GM23338 (cell line): ENCODE measurements at regions not wholly inside any gene's neighbourhood (a gene's known extent, or its start where the extent isn't known, plus 50 kb on each side); places are given as distances from the start of the nearest gene placed in this dataset.

Experiments
- ATAC-seq: fragments of 200-7000 bp; cut with Tn5 transposase; 3 replicates; pipeline ENCODE4 v1.9.1; 2020
- DNase-seq: peaks from one replicate; pipeline ENCODE4 v3.0.0-alpha.2; 2015; ENCODE audit warnings: low spot score
- H2AFZ ChIP-seq: fragments of 200-600 bp; sonication (generic); 2 replicates; pipeline ENCODE4 v1.8.0; 2016; ENCODE audit warnings: antibody characterized with exemption, mild to moderate bottlenecking, moderate library complexity
- H3F3A ChIP-seq: fragments of 200-600 bp; sonication (generic); replicated peaks from 2 replicates; pipeline ENCODE4 v1.8.0; 2017; ENCODE audit warnings: antibody characterized with exemption, mixed run types, low read depth
- H3K27ac ChIP-seq: fragments of 200-600 bp; sonication (generic); 2 replicates; pipeline ENCODE4 v1.6.1; 2016; ENCODE audit warnings: low read depth
- H3K27me3 ChIP-seq: fragments of 200-600 bp; sonication (generic); 2 replicates; pipeline ENCODE4 v1.8.0; 2016; ENCODE audit warnings: mild to moderate bottlenecking, mixed run types, moderate library complexity; ENCODE audit not compliant: insufficient read depth
- H3K36me3 ChIP-seq: fragments of 200-600 bp; sonication (generic); 2 replicates; pipeline ENCODE4 v1.8.0; 2016; ENCODE audit warnings: mild to moderate bottlenecking; ENCODE audit not compliant: insufficient read depth
- H3K4me1 ChIP-seq: fragments of 200-600 bp; sonication (generic); 2 replicates; pipeline ENCODE4 v1.8.0; 2016; ENCODE audit warnings: mild to moderate bottlenecking, moderate library complexity; ENCODE audit not compliant: insufficient read depth
- H3K4me2 ChIP-seq: fragments of 200-600 bp; sonication (generic); 2 replicates; pipeline ENCODE4 v1.7.1; 2017; ENCODE audit warnings: mixed run types
- H3K4me3 ChIP-seq: fragments of 200-600 bp; sonication (generic); 2 replicates; pipeline ENCODE4 v1.6.1; 2016; ENCODE audit warnings: mixed run types
- H3K79me2 ChIP-seq: fragments of 200-600 bp; sonication (generic); replicated peaks from 2 replicates; pipeline ENCODE4 v1.8.0; 2017; ENCODE audit warnings: mild to moderate bottlenecking; ENCODE audit not compliant: insufficient read depth
- H3K9me2 ChIP-seq: fragments of 200-600 bp; sonication (generic); 2 replicates; pipeline ENCODE4 v1.8.0; 2017; ENCODE audit not compliant: insufficient read depth
- H4K20me1 ChIP-seq: fragments of 200-600 bp; sonication (generic); replicated peaks from 2 replicates; pipeline ENCODE4 v1.8.0; 2017; ENCODE audit warnings: mild to moderate bottlenecking; ENCODE audit not compliant: insufficient read depth
- H3K27ac Mint-ChIP-seq: 2 replicates; pipeline ENCODE4 v1.8.0; 2020; ENCODE audit warnings: inconsistent platforms, mild to moderate bottlenecking, moderate library complexity, mixed read lengths
- H3K27me3 Mint-ChIP-seq: 3 replicates; pipeline ENCODE4 v1.8.0; 2022; ENCODE audit warnings: low read depth, mild to moderate bottlenecking, moderate library complexity, mixed read lengths, inconsistent platforms; ENCODE audit not compliant: insufficient read depth, poor library complexity
- H3K36me3 Mint-ChIP-seq: 3 replicates; pipeline ENCODE4 v1.8.0; 2021; ENCODE audit warnings: low read depth, mild to moderate bottlenecking, inconsistent platforms, moderate library complexity, mixed read lengths
- H3K4me1 Mint-ChIP-seq: 3 replicates; pipeline ENCODE4 v1.8.0; 2020; ENCODE audit warnings: mild to moderate bottlenecking, inconsistent platforms, mixed read lengths
- H3K4me3 Mint-ChIP-seq: 3 replicates; pipeline ENCODE4 v1.8.0; 2021; ENCODE audit warnings: moderate library complexity, mild to moderate bottlenecking, inconsistent platforms, mixed read lengths
- H3K9me3 Mint-ChIP-seq: 3 replicates; pipeline ENCODE4 v1.8.0; 2020; ENCODE audit warnings: moderate library complexity, mild to moderate bottlenecking, inconsistent platforms, mixed read lengths
- CREB1 ChIP-seq: fragments of 250-450 bp; sonication (Bioruptor Pico); IDR thresholded peaks from 2 replicates; pipeline ENCODE4 v1.5.0; 2020; ENCODE audit warnings: low read depth, mild to moderate bottlenecking, moderate library complexity
- CTCF ChIP-seq, 2 experiments: fragments of 200-600 bp in 1 of 2; sonication (generic) in 1 of 2; conservative IDR thresholded peaks; 2 replicates each; pipeline versions ENCODE4 v1.5.1 to v1.6.1; 2016 to 2017; ENCODE audit warnings: antibody characterized with exemption in 2 of 2, low read depth in 2 of 2, mild to moderate bottlenecking in 2 of 2, moderate library complexity in 1 of 2
- EZH2 ChIP-seq: fragments of 200-600 bp; sonication (generic); IDR thresholded peaks from one replicate; pipeline ENCODE4 v1.8.0; 2017; ENCODE audit warnings: antibody characterized with exemption, mild to moderate bottlenecking, low read depth; ENCODE audit not compliant: unreplicated experiment
- EZH2phosphoT487 ChIP-seq: fragments of 200-600 bp; sonication (generic); IDR thresholded peaks from one replicate; pipeline ENCODE4 v1.8.1; 2018; ENCODE audit warnings: antibody characterized with exemption; ENCODE audit not compliant: unreplicated experiment
- JUNB ChIP-seq: IDR thresholded peaks from one replicate; pipeline ENCODE4 v1.6.1; 2016; ENCODE audit warnings: antibody characterized with exemption; ENCODE audit not compliant: unreplicated experiment
- NANOG ChIP-seq: IDR thresholded peaks from 2 replicates; pipeline ENCODE4 v1.6.1; 2016; ENCODE audit warnings: antibody characterized with exemption, borderline replicate concordance
- REST ChIP-seq: IDR thresholded peaks from one replicate; pipeline ENCODE4 v1.6.1; 2018; ENCODE audit warnings: antibody characterized with exemption; ENCODE audit not compliant: unreplicated experiment
- STAT1 ChIP-seq: IDR thresholded peaks from one replicate; pipeline ENCODE4 v1.6.1; 2016; ENCODE audit warnings: antibody characterized with exemption; ENCODE audit not compliant: unreplicated experiment
- ZNF114 ChIP-seq: fragments of 250-450 bp; sonication (Bioruptor Pico); IDR thresholded peaks from 2 replicates; pipeline ENCODE4 v1.5.0; 2020; ENCODE audit warnings: mild to moderate bottlenecking, moderate library complexity
- ZNF331 ChIP-seq: fragments of 250-450 bp; sonication (Bioruptor Pico); IDR thresholded peaks from 2 replicates; pipeline ENCODE4 v1.5.0; 2020; ENCODE audit warnings: low read depth, mild to moderate bottlenecking, moderate library complexity
- ZNF462 ChIP-seq: fragments of 250-450 bp; sonication (Bioruptor Pico); IDR thresholded peaks from 2 replicates; pipeline ENCODE4 v1.5.0; 2020; ENCODE audit warnings: mild to moderate bottlenecking, moderate library complexity
- TF ChIP-seq, protein P1 (sequence below): IDR thresholded peaks from 2 replicates; pipeline ENCODE4 v1.6.1; 2016; ENCODE audit warnings: antibody characterized with exemption

- H3K27ac Mint-ChIP-seq = no peak overlapping the region
- no peak for ATAC-seq
- H3K9me3 Mint-ChIP-seq = no peaks in the 10 kb centered on the region; the same call in 2 of the 3 replicates
- H3K36me3 Mint-ChIP-seq = no peaks in the 10 kb centered on the region
- H2AFZ ChIP-seq = no peak overlapping the region
- no peaks in the 10 kb centered on the region for H3K27me3 ChIP-seq
- no peaks in the 10 kb centered on the region for H3K9me2 ChIP-seq
- no peaks in the 10 kb centered on the region for H3K79me2 ChIP-seq
- DNase-seq = no peak
- H3K4me3 ChIP-seq = no peak overlapping the region
- no peak overlapping the region for H3K27ac ChIP-seq
- no peaks in the 10 kb centered on the region for H4K20me1 ChIP-seq
- H3K36me3 ChIP-seq = no peaks in the 10 kb centered on the region
- peaks cover 4% of the 10 kb centered on the region for H3K27me3 Mint-ChIP-seq
- H3K4me3 Mint-ChIP-seq = no peak overlapping the region
- H3K4me2 ChIP-seq = no peak overlapping the region
- no peaks in the 10 kb centered on the region; the same call in 1 of the 2 replicates for H3K4me1 ChIP-seq
- H3K4me1 Mint-ChIP-seq = peaks cover 3% of the 10 kb centered on the region; the same call in 1 of the 3 replicates
- TF ChIP-seq ZNF462 (CRISPR knock-in tag) (no peak), REST (no peak), CTCF (conservative IDR thresholded peaks at IDR 0.05; ENCODE audit: low read depth in 2 of 2) (no peak), CREB1 (CRISPR knock-in tag) (no peak), STAT1 (no peak), ZNF114 (CRISPR knock-in tag) (no peak), ZNF331 (no peak), EZH2phosphoT487 (no peak), NANOG (no peak), JUNB (no peak), EZH2 (no peak)
- TF ChIP-seq, protein P1, sequence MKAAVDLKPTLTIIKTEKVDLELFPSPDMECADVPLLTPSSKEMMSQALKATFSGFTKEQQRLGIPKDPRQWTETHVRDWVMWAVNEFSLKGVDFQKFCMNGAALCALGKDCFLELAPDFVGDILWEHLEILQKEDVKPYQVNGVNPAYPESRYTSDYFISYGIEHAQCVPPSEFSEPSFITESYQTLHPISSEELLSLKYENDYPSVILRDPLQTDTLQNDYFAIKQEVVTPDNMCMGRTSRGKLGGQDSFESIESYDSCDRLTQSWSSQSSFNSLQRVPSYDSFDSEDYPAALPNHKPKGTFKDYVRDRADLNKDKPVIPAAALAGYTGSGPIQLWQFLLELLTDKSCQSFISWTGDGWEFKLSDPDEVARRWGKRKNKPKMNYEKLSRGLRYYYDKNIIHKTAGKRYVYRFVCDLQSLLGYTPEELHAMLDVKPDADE = no peak
- no peaks in the 10 kb centered on the region for H3F3A ChIP-seq
Observed at GRCh38 chr1:30109853-30110252, 613.5 kb downstream of the MATN1 start.
